ENCODE measurements at regions not wholly inside any gene's neighbourhood (a gene's known extent, or its start where the extent isn't known, plus 50 kb on each side); places are given as distances from the start of the nearest gene placed in this dataset.

- peak in 1 of 2 donors; percentile 43 for ATAC-seq (ENCODE audit: low FRiP score in 2 of 2)
- DNase-seq: no peak
- TF ChIP-seq POLR2AphosphoS5 (IDR thresholded peaks at IDR 0.05) (no peak), EP300 (IDR thresholded peaks at IDR 0.05) (no peak), POLR2A (IDR thresholded peaks at IDR 0.05) (no peak)
- TF ChIP-seq, protein P1, sequence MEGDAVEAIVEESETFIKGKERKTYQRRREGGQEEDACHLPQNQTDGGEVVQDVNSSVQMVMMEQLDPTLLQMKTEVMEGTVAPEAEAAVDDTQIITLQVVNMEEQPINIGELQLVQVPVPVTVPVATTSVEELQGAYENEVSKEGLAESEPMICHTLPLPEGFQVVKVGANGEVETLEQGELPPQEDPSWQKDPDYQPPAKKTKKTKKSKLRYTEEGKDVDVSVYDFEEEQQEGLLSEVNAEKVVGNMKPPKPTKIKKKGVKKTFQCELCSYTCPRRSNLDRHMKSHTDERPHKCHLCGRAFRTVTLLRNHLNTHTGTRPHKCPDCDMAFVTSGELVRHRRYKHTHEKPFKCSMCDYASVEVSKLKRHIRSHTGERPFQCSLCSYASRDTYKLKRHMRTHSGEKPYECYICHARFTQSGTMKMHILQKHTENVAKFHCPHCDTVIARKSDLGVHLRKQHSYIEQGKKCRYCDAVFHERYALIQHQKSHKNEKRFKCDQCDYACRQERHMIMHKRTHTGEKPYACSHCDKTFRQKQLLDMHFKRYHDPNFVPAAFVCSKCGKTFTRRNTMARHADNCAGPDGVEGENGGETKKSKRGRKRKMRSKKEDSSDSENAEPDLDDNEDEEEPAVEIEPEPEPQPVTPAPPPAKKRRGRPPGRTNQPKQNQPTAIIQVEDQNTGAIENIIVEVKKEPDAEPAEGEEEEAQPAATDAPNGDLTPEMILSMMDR (IDR thresholded peaks at IDR 0.05): no peak
- H3K36me3 ChIP-seq: no peaks in the 10 kb centered on the region
- no peak overlapping the region for H3K27ac ChIP-seq
- no peak overlapping the region for H3K4me3 ChIP-seq
- 36 to 82% methylated on average over 1 of the region's 1 CpG for WGBS, 2 donors
- H3K4me1 ChIP-seq: no peaks in the 10 kb centered on the region
- no peaks in the 10 kb centered on the region for H3K27me3 ChIP-seq
- H3K9me3 ChIP-seq: no peaks in the 10 kb centered on the region
Observed at GRCh38 chr3:73773233-73773632, 148.5 kb upstream of the PDZRN3 start.

DNA sequence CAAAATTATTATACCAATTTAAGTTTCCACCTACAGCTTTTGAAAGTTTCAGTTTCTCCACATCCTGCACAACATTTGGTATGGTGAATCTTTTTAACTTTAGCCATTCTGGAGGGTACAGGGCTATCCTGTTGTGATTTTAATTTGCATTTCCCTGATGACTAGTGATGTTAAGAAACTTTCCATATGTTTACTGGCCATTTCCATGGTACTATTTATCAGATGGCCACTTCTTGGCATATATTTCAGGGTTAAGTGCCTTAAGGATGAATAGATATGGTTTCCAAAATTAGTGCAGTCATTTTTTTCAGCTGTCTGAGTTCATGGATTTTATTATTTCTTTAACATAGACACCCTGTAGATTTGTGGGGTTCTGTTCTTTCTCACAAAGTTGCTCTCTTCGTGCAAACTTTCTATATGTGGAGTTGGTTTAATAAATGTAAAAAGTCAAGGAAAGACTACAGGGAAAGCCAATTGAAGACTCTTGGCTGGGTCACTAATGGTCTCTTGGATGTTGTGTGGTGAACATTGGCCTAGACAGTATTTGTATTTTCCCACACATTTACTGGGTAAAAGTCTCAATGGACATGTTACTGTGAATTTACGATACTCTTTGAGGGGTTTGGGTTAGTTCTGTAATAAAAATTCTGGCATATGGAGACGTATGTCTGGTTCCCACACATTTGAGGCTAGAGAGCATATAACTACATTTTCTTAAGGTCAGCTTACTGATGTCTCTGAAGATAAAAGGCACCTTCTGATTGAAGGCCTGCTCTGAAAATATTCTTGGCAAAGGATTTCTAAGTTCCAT is 147.5 kb upstream of the PDZRN3 start:
- H3K27me3 ChIP-seq: no peaks in the 10 kb centered on the region
- H3K9me3 ChIP-seq: no peaks in the 10 kb centered on the region
- H3K36me3 ChIP-seq: no peaks in the 10 kb centered on the region
- 85 to 88% methylated on average over 3 of the region's 3 CpGs for WGBS, 2 donors
- H3K27ac ChIP-seq: peak overlapping the region in 1 of 4 donors; percentile 10
- no peak for TF ChIP-seq POLR2AphosphoS5 (IDR thresholded peaks at IDR 0.05)
- TF ChIP-seq, protein P1 (IDR thresholded peaks at IDR 0.05): no peak
- no peak for TF ChIP-seq POLR2A (IDR thresholded peaks at IDR 0.05)
- TF ChIP-seq EP300 (IDR thresholded peaks at IDR 0.05): no peak
- no peak for DNase-seq
- no peaks in the 10 kb centered on the region for H3K4me1 ChIP-seq
- ATAC-seq (ENCODE audit: low FRiP score in 2 of 2): no peak
- no peak overlapping the region for H3K4me3 ChIP-seq

DNA sequence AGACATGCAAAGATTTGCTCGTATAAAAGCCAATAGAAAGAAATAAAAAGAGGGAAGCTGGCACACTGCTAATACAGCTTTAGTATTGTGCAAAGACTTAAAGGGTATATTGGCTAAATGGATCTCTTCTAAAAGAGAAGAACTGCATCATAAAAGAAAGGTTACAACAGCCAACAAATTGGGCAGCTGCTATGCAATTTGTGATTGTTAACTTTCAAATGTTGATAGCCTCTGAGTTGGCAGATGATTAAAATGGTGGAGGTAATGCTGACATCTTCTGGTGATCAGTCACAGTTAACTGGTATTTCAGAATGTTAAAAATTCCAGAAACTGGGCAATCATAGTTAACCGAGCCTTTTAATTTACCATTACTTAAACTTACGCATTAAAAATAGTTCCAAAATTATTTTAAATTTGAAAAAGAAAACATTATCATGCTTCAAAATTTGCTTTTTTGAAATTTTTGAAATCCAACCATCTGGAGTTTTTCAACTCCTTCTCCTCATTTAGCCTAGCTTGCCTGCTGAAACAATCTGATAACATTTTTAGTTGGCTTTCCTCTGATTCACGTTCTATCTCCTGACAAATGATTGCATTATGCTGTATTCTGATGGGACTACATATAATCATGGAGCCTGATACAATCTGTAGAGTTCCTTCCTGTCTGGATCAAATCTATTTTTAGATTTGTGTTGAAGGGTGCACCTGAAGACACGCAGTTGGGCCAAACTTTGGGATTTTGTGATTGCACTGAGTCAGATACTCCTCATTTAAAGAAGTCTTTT is 144.0 kb upstream of the PDZRN3 start:
- Histone ChIP-seq H3K9me3 (no peaks in the 10 kb centered on the region), H3K4me3 (no peak overlapping the region), H3K36me3 (no peaks in the 10 kb centered on the region), H3K27ac (no peak overlapping the region), H3K27me3 (no peaks in the 10 kb centered on the region), H3K4me1 (no peaks in the 10 kb centered on the region)
- 64 to 76% methylated on average over 5 of the region's 5 CpGs for WGBS, 2 donors
- no peak for ATAC-seq (ENCODE audit: low FRiP score in 2 of 2)
- no peak for DNase-seq
- TF ChIP-seq, protein P1 (IDR thresholded peaks at IDR 0.05): no peak

- peak overlapping the region; percentile 57 to 65 (median 59) for H3K27ac ChIP-seq
- no peaks in the 10 kb centered on the region for H3K9me3 ChIP-seq
- H3K36me3 ChIP-seq: no peaks in the 10 kb centered on the region
- TF ChIP-seq POLR2A (IDR thresholded peaks at IDR 0.05) (no peak), EP300 (IDR thresholded peaks at IDR 0.05) (no peak), POLR2AphosphoS5 (IDR thresholded peaks at IDR 0.05) (no peak)
- TF ChIP-seq, protein P1 (IDR thresholded peaks at IDR 0.05): no peak
- H3K4me1 ChIP-seq: no peaks in the 10 kb centered on the region
- peak; percentile 44 to 82 for ATAC-seq (ENCODE audit: low FRiP score in 2 of 2)
- peak overlapping the region in 2 of 4 donors; percentile 2 to 7 for H3K4me3 ChIP-seq
- H3K27me3 ChIP-seq: no peaks in the 10 kb centered on the region
- DNase-seq: no peak
- 51 to 55% methylated on average over 7 of the region's 7 CpGs for WGBS, 2 donors
Observed at GRCh38 chr3:73766599-73767381, 142.0 kb upstream of the PDZRN3 start.

Data from upper lobe of left lung (tissue), 6 donors.